CD4-positive, alpha-beta memory T cell (primary cell): ENCODE measurements at regions not wholly inside any gene's neighbourhood (a gene's known extent, or its start where the extent isn't known, plus 50 kb on each side); places are given as distances from the start of the nearest gene placed in this dataset.
A peak's percentile ranks its signal among the peaks of the same experiment; 100 is the strongest.

ENCODE experiments used
- CTCF ChIA-PET: fragments of 350-600 bp; sonication (Branson Sonifier 250); formaldehyde crosslinking; loops from one replicate; lab custom pipeline; 2021; ENCODE audit warnings: inconsistent platforms; ENCODE audit not compliant: partially characterized antibody; lab: Charles Lee
- POLR2A ChIA-PET: fragments of 350-600 bp; sonication (Branson Sonifier 250); formaldehyde crosslinking; loops from one replicate; lab custom pipeline; 2021; ENCODE audit not compliant: partially characterized antibody; lab: Charles Lee
- DNase-seq, 5 donors: peaks; one replicate each; pipeline versions ENCODE4 v3.0.0 to v3.0.0-alpha.2; 2020 to 2022; ENCODE audit warnings: mixed read lengths in 1 of 5
- H3K27ac ChIP-seq: one replicate; pipeline ENCODE4 v1.7.0; 2013; ENCODE audit warnings: low read depth, low read length
- H3K27me3 ChIP-seq: 2 replicates; pipeline ENCODE4 v1.7.0; 2013; ENCODE audit warnings: mild to moderate bottlenecking, low read length, moderate library complexity; ENCODE audit not compliant: insufficient read depth
- H3K36me3 ChIP-seq: 2 replicates; pipeline ENCODE4 v1.7.0; 2013; ENCODE audit warnings: mild to moderate bottlenecking, low read length, moderate library complexity; ENCODE audit not compliant: insufficient read depth
- H3K4me1 ChIP-seq: 2 replicates; pipeline ENCODE4 v1.7.0; 2013; ENCODE audit warnings: mild to moderate bottlenecking, low read length, moderate library complexity; ENCODE audit not compliant: insufficient read depth
- H3K4me3 ChIP-seq, 2 donors: one replicate each; pipeline ENCODE4 v1.7.0; 2013; ENCODE audit warnings: low read length in 2 of 2, mild to moderate bottlenecking in 1 of 2
- H3K9me3 ChIP-seq, 2 donors: one replicate each; pipeline ENCODE4 v1.7.0; 2013; ENCODE audit warnings: low read length in 2 of 2, control low read depth in 1 of 2; ENCODE audit not compliant: control insufficient read depth in 1 of 2
- H3K27ac Mint-ChIP-seq, 7 donors: one replicate each; pipeline ENCODE4 v1.8.0; 2020 to 2021; ENCODE audit warnings: mixed read lengths in 7 of 7, mild to moderate bottlenecking in 6 of 7, inconsistent platforms in 3 of 7, moderate library complexity in 3 of 7
- H3K27me3 Mint-ChIP-seq, 2 donors: one replicate each; pipeline ENCODE4 v1.8.0; 2020 to 2021; ENCODE audit warnings: mixed read lengths in 2 of 2
- H3K36me3 Mint-ChIP-seq, 2 donors: one replicate each; pipeline ENCODE4 v1.8.0; 2020 to 2021; ENCODE audit warnings: mixed read lengths in 2 of 2, inconsistent platforms in 1 of 2, mild to moderate bottlenecking in 1 of 2
- H3K4me1 Mint-ChIP-seq, 4 donors: one replicate each; pipeline ENCODE4 v1.8.0; 2020 to 2021; ENCODE audit warnings: mixed read lengths in 4 of 4, mild to moderate bottlenecking in 1 of 4
- H3K4me3 Mint-ChIP-seq, 8 donors: one replicate each; pipeline ENCODE4 v1.8.0; 2020 to 2021; ENCODE audit warnings: mixed read lengths in 8 of 8, mild to moderate bottlenecking in 7 of 8, moderate library complexity in 6 of 8, inconsistent platforms in 3 of 8
- H3K9me3 Mint-ChIP-seq, 8 donors: one replicate each; pipeline ENCODE4 v1.8.0; 2020 to 2021; ENCODE audit warnings: mixed read lengths in 8 of 8, mild to moderate bottlenecking in 5 of 8, inconsistent platforms in 3 of 8, moderate library complexity in 1 of 8
- intact Hi-C: fragments of 100-400 bp; cut with micrococcal nuclease; formaldehyde crosslinking; loops from one replicate; pipeline ENCODE4 v1.15.1; 2023

DNA sequence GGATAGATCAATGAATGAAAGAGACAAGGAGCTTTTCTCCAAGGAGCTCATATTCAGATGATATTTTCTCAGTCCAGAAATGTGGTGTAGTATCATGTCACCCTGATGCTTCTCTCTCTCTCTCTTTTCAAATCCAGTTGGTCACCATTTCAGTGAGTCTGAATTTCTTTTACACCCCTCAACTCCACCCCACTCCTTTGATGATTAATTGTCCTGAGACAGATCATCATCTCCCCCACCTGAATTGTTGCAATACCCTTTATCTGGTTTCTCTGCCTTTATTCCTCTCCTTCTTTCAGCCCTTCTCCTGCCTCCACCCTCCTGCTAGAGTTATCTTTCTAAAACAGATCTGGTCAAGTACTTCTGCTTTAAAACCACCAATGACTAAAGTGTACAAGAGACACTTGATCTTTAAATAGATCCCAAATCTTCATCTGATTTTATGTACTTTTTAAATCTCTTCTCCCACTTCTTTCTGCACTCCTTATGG is 299.8 kb downstream of the KLF5 start:
- ChIA-PET CTCF (interaction anchor here (0.8 kb wide), 1 partner anchor 11 kb away, joined by 3 read pairs; no protein-coding TSS in a partner anchor), POLR2A (no interaction called here)
- no peak overlapping the region for H3K4me3 Mint-ChIP-seq
- no peaks in the 10 kb centered on the region for H3K4me1 ChIP-seq
- H3K4me3 ChIP-seq, result no peak overlapping the region
- no peaks in the 10 kb centered on the region for H3K9me3 Mint-ChIP-seq
- H3K27me3 ChIP-seq, result no peaks in the 10 kb centered on the region
- no peak for DNase-seq
- intact Hi-C loops, result no loop called here
- no peak overlapping the region for H3K27ac ChIP-seq
- peaks cover 0 to 6% of the 10 kb centered on the region in 2 donors for H3K27me3 Mint-ChIP-seq
- H3K36me3 Mint-ChIP-seq, result no peaks in the 10 kb centered on the region
- no peaks in the 10 kb centered on the region for H3K4me1 Mint-ChIP-seq
- H3K27ac Mint-ChIP-seq, result no peak overlapping the region
- no peaks in the 10 kb centered on the region for H3K9me3 ChIP-seq
- H3K36me3 ChIP-seq, result no peaks in the 10 kb centered on the region

DNA sequence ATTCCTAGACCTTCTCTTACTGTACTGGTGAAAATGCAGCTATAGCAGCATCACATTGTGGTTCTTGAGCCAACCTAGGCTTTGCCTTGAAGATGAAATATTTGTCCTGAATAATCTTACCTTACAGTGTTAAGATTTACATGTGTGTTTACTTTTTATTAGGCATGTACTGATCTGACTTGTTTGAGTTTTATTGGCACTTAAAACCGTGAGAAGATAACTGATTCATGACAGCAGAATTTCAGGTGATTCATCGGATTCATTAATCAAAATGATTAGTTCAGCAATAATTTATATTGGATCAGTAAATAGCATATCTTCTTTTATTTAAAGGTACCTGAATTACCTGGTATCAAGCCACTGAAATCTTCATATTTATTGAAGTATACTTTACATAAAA is 296.3 kb downstream of the KLF5 start:
- no peak for DNase-seq
- H3K36me3 Mint-ChIP-seq, result no peaks in the 10 kb centered on the region
- no peaks in the 10 kb centered on the region for H3K4me1 ChIP-seq
- H3K4me1 Mint-ChIP-seq, result no peaks in the 10 kb centered on the region
- H3K4me3 ChIP-seq, result no peak overlapping the region
- H3K27ac ChIP-seq, result no peak overlapping the region
- POLR2A ChIA-PET, result no interaction called here
- H3K27me3 ChIP-seq, result no peaks in the 10 kb centered on the region
- CTCF ChIA-PET, result no interaction called here
- H3K27me3 Mint-ChIP-seq, result peaks cover 0 to 8% of the 10 kb centered on the region in 2 donors
- intact Hi-C loops, result no loop called here
- no peaks in the 10 kb centered on the region for H3K9me3 ChIP-seq
- H3K4me3 Mint-ChIP-seq, result no peak overlapping the region
- no peak overlapping the region for H3K27ac Mint-ChIP-seq
- no peaks in the 10 kb centered on the region for H3K9me3 Mint-ChIP-seq
- no peaks in the 10 kb centered on the region for H3K36me3 ChIP-seq

DNA sequence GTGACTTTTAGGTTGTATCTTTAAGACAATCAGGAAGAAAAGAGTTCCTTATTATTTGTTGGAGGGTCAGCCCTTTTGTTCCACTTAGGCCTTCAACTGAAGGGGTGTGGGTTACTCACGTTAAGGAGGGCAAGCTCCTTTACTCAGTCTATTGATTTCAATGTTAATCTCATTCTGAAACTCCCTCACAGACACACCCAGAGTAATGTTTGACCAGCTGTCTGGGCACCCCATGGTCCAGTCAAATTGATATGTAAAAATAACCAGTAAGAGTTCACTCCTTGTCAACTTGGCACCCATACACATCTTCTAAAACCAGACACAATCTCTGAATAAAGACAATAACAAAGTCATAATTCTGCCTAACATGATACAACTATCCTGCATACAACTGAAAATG is 292.9 kb downstream of the KLF5 start:
- no peaks in the 10 kb centered on the region for H3K4me1 Mint-ChIP-seq

GRCh38 chr13:73341748-73342147 is 282.9 kb downstream of the KLF5 start:
- intact Hi-C loops, result no loop called here
- no peak overlapping the region for H3K27ac Mint-ChIP-seq
- no peak overlapping the region for H3K4me3 ChIP-seq
- peaks cover 0 to 2% of the 10 kb centered on the region in 2 donors for H3K27me3 Mint-ChIP-seq
- H3K4me1 ChIP-seq, result no peaks in the 10 kb centered on the region
- no peaks in the 10 kb centered on the region for H3K36me3 Mint-ChIP-seq
- CTCF ChIA-PET, result no interaction called here
- DNase-seq, result no peak
- H3K27ac ChIP-seq, result no peak overlapping the region
- H3K9me3 ChIP-seq, result no peaks in the 10 kb centered on the region
- no peaks in the 10 kb centered on the region for H3K36me3 ChIP-seq
- POLR2A ChIA-PET, result no interaction called here
- H3K27me3 ChIP-seq, result no peaks in the 10 kb centered on the region
- no peak overlapping the region for H3K4me3 Mint-ChIP-seq
- H3K9me3 Mint-ChIP-seq, result no peaks in the 10 kb centered on the region
- H3K4me1 Mint-ChIP-seq, result no peaks in the 10 kb centered on the region

More for the DNA sequence above, 292.9 kb downstream of the KLF5 start:
- POLR2A ChIA-PET, result no interaction called here
- Histone ChIP-seq H3K27ac (no peak overlapping the region), H3K9me3 (no peaks in the 10 kb centered on the region), H3K4me1 (no peaks in the 10 kb centered on the region), H3K36me3 (no peaks in the 10 kb centered on the region), H3K4me3 (no peak overlapping the region), H3K27me3 (no peaks in the 10 kb centered on the region)
- Mint-ChIP-seq H3K36me3 (no peaks in the 10 kb centered on the region), H3K4me3 (peak overlapping the region in 1 of 8 donors; percentile 16), H3K27ac (no peak overlapping the region), H3K9me3 (peaks cover 0 to 3% (median 0%) of the 10 kb centered on the region in 8 donors), H3K27me3 (peaks cover 3 to 13% of the 10 kb centered on the region in 2 donors)
- intact Hi-C loops, result no loop called here
- DNase-seq, result no peak
- CTCF ChIA-PET, result no interaction called here

DNA sequence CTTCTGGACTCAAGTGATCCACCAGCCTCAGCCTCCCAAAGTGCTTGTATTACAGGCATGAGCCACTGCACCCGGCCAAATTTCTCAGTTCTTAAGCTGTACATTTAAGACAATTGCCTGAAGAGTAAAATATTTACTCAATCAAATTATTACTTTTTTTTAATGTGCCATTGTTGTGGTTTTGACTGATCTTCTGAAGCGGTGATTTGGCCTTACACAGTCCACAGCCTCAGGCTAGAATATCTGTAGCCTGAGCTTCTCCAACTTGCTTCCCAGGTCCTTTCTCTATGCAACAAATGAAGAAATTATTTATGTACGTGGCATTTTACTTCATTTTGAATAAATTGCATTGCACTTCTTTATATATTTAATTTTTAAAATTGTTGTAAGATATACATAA is 281.3 kb downstream of the KLF5 start:
- H3K27me3 ChIP-seq, result no peaks in the 10 kb centered on the region
- no peaks in the 10 kb centered on the region for H3K36me3 ChIP-seq
- CTCF ChIA-PET, result no interaction called here
- H3K27ac Mint-ChIP-seq, result no peak overlapping the region
- H3K9me3 ChIP-seq, result no peaks in the 10 kb centered on the region
- H3K4me3 Mint-ChIP-seq, result no peak overlapping the region
- no peak overlapping the region for H3K4me3 ChIP-seq
- no peaks in the 10 kb centered on the region for H3K4me1 ChIP-seq
- intact Hi-C loops, result no loop called here
- peaks cover 0 to 6% (median 2%) of the 10 kb centered on the region in 4 donors for H3K4me1 Mint-ChIP-seq
- H3K9me3 Mint-ChIP-seq, result no peaks in the 10 kb centered on the region
- H3K27me3 Mint-ChIP-seq, result peaks cover 0 to 2% of the 10 kb centered on the region in 2 donors
- POLR2A ChIA-PET, result no interaction called here
- H3K27ac ChIP-seq, result no peak overlapping the region
- no peak for DNase-seq
- no peaks in the 10 kb centered on the region for H3K36me3 Mint-ChIP-seq

GRCh38 chr13:73339086-73339485 is 280.3 kb downstream of the KLF5 start:
- Mint-ChIP-seq H3K36me3 (no peaks in the 10 kb centered on the region), H3K27ac (no peak overlapping the region), H3K4me3 (no peak overlapping the region), H3K27me3 (peaks cover 0 to 2% of the 10 kb centered on the region in 2 donors), H3K9me3 (no peaks in the 10 kb centered on the region), H3K4me1 (peaks cover 0 to 6% (median 2%) of the 10 kb centered on the region in 4 donors)
- no peaks in the 10 kb centered on the region for H3K27me3 ChIP-seq
- no peak for DNase-seq
- H3K4me3 ChIP-seq, result no peak overlapping the region
- ChIA-PET POLR2A (no interaction called here), CTCF (no interaction called here)
- intact Hi-C loops, result no loop called here
- no peaks in the 10 kb centered on the region for H3K36me3 ChIP-seq
- H3K9me3 ChIP-seq, result no peaks in the 10 kb centered on the region
- H3K27ac ChIP-seq, result no peak overlapping the region
- H3K4me1 ChIP-seq, result no peaks in the 10 kb centered on the region

DNA sequence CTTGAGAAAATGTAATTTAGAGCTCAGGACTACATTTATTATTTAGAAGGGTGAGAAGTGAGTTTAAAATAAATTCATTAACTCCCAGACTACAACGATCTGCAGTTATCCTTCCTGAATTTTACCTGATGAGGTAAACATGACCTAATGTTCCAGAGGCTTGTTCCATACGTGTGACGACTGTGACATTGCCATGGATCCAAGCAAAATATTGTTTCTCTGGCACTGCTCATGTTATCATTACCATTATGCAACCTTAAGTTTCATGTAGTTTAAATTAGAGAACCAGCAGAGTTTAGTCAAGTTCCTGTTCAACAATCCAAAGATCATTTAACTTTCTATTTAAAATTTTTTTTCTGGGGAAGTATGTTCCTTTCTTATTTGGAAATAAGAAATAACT is 279.6 kb downstream of the KLF5 start:
- H3K27me3 ChIP-seq, result no peaks in the 10 kb centered on the region
- Mint-ChIP-seq H3K4me3 (no peak overlapping the region), H3K4me1 (peaks cover 0 to 6% (median 2%) of the 10 kb centered on the region in 4 donors), H3K36me3 (no peaks in the 10 kb centered on the region), H3K27me3 (peaks cover 0 to 2% of the 10 kb centered on the region in 2 donors), H3K9me3 (no peaks in the 10 kb centered on the region), H3K27ac (no peak overlapping the region)
- H3K27ac ChIP-seq, result no peak overlapping the region
- no peaks in the 10 kb centered on the region for H3K9me3 ChIP-seq
- H3K36me3 ChIP-seq, result no peaks in the 10 kb centered on the region
- no peak for DNase-seq
- ChIA-PET POLR2A (no interaction called here), CTCF (no interaction called here)
- no peak overlapping the region for H3K4me3 ChIP-seq
- intact Hi-C loops, result no loop called here
- no peaks in the 10 kb centered on the region for H3K4me1 ChIP-seq

DNA sequence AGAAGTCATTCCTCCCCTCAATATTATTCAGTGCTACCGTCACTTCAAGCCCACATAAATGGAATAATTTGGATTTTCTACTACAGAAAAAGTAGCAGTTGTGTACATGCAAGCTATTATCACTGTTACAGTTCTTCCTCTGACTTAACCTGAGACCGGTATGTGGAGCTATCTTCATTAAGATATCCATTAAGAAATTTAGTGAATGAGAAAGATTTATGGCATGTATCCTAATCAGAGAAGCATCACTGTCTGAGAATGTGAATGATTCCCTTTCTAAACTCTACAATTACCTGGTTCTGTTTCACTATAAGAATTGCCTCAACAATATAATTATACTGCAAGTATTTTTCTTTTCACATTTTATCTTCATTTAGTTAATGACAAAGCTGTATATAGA is 278.7 kb downstream of the KLF5 start:
- no peaks in the 10 kb centered on the region for H3K27me3 ChIP-seq
- ChIA-PET POLR2A (no interaction called here), CTCF (no interaction called here)
- H3K27ac ChIP-seq, result no peak overlapping the region
- Mint-ChIP-seq H3K36me3 (no peaks in the 10 kb centered on the region), H3K27ac (no peak overlapping the region), H3K4me1 (peaks cover 0 to 6% (median 2%) of the 10 kb centered on the region in 4 donors), H3K27me3 (peaks cover 0 to 2% of the 10 kb centered on the region in 2 donors), H3K4me3 (no peak overlapping the region), H3K9me3 (no peaks in the 10 kb centered on the region)
- H3K4me3 ChIP-seq, result no peak overlapping the region
- no peaks in the 10 kb centered on the region for H3K36me3 ChIP-seq
- H3K4me1 ChIP-seq, result no peaks in the 10 kb centered on the region
- H3K9me3 ChIP-seq, result no peaks in the 10 kb centered on the region
- intact Hi-C loops, result no loop called here
- DNase-seq, result no peak
